Naive thymus-derived CD8-positive, alpha-beta T cell (primary cell): ENCODE measurements at regions not wholly inside any gene's neighbourhood (a gene's known extent, or its start where the extent isn't known, plus 50 kb on each side); places are given as distances from the start of the nearest gene placed in this dataset.

ENCODE experiments used
- ATAC-seq, 2 donors: fragments of 150-1000 bp; cut with Tn5 transposase in 1 of 2; sonication (Bioruptor Pico), chemical (Tn5 transposase) in 1 of 2; 1 replicate in 1 of 2; 2 replicates in 1 of 2; pipeline ENCODE4 v1.10.0; 2021; ENCODE audit warnings: mild to moderate bottlenecking in 2 of 2, moderate library complexity in 2 of 2
- POLR2A ChIA-PET: fragments of 350-600 bp; sonication (Branson Sonifier 250); formaldehyde crosslinking; loops from one replicate; lab custom pipeline; 2021; ENCODE audit warnings: antibody characterized with exemption; lab: Charles Lee
- DNase-seq, 10 donors: peaks; one replicate each; pipeline versions ENCODE4 v3.0.0 to v3.0.0-alpha.2; 2020 to 2022
- H3K27ac Mint-ChIP-seq, 10 donors: one replicate each; pipeline ENCODE4 v1.8.0; 2020 to 2022; ENCODE audit warnings: mild to moderate bottlenecking in 10 of 10, mixed read lengths in 10 of 10, moderate library complexity in 4 of 10, inconsistent platforms in 1 of 10
- H3K27me3 Mint-ChIP-seq, 5 donors: one replicate each; pipeline ENCODE4 v1.8.0; 2021 to 2022; ENCODE audit warnings: mixed read lengths in 5 of 5
- H3K36me3 Mint-ChIP-seq, 3 donors: one replicate each; pipeline ENCODE4 v1.8.0; 2020 to 2022; ENCODE audit warnings: mixed read lengths in 3 of 3, mild to moderate bottlenecking in 2 of 3, inconsistent platforms in 1 of 3
- H3K4me1 Mint-ChIP-seq, 4 donors: one replicate each; pipeline ENCODE4 v1.8.0; 2021 to 2022; ENCODE audit warnings: mixed read lengths in 4 of 4
- H3K4me3 Mint-ChIP-seq, 10 donors: one replicate each; pipeline ENCODE4 v1.8.0; 2020 to 2022; ENCODE audit warnings: mild to moderate bottlenecking in 10 of 10, mixed read lengths in 10 of 10, moderate library complexity in 6 of 10, inconsistent platforms in 1 of 10
- H3K9me3 Mint-ChIP-seq, 9 donors: one replicate each; pipeline ENCODE4 v1.8.0; 2020 to 2022; ENCODE audit warnings: mixed read lengths in 9 of 9, mild to moderate bottlenecking in 3 of 9, inconsistent platforms in 1 of 9, moderate library complexity in 1 of 9

- H3K36me3 Mint-ChIP-seq, result no peaks in the 10 kb centered on the region
- no peak overlapping the region for H3K27ac Mint-ChIP-seq
- H3K9me3 Mint-ChIP-seq, result peaks cover 0 to 6% (median under 1%) of the 10 kb centered on the region in 9 donors
- POLR2A ChIA-PET, result no interaction called here
- no peak overlapping the region for H3K4me3 Mint-ChIP-seq
- ATAC-seq, result no peak
- H3K4me1 Mint-ChIP-seq, result peaks cover 0 to 3% (median 1%) of the 10 kb centered on the region in 4 donors
- peaks cover 4 to 25% (median 10%) of the 10 kb centered on the region in 5 donors for H3K27me3 Mint-ChIP-seq
- no peak for DNase-seq
Measured at GRCh38 chr9:91119679-91120078, 242.0 kb downstream of the AUH start.

GRCh38 chr9:91120200-91120599 is 241.5 kb downstream of the AUH start:
- Mint-ChIP-seq H3K36me3 (peaks cover 0 to 4% (median 0%) of the 10 kb centered on the region in 3 donors), H3K9me3 (peaks cover 0 to 6% (median 2%) of the 10 kb centered on the region in 9 donors), H3K27me3 (peaks cover 4 to 25% (median 10%) of the 10 kb centered on the region in 5 donors), H3K4me1 (peaks cover 0 to 3% (median 1%) of the 10 kb centered on the region in 4 donors), H3K27ac (no peak overlapping the region), H3K4me3 (no peak overlapping the region)
- DNase-seq, result no peak
- ATAC-seq, result no peak
- POLR2A ChIA-PET, result no interaction called here

GRCh38 chr9:91122755-91123154 is 239.0 kb downstream of the AUH start:
- H3K4me3 Mint-ChIP-seq, result no peak overlapping the region
- H3K9me3 Mint-ChIP-seq, result peaks cover 0 to 11% (median 2%) of the 10 kb centered on the region in 9 donors
- POLR2A ChIA-PET, result no interaction called here

GRCh38 chr9:91126761-91127445 is 234.8 kb downstream of the AUH start:
- H3K36me3 Mint-ChIP-seq, result peaks cover 0 to 4% (median 0%) of the 10 kb centered on the region in 3 donors
- H3K4me3 Mint-ChIP-seq, result no peak overlapping the region
- DNase-seq (no peak), ATAC-seq (no peak)
- H3K27ac Mint-ChIP-seq, result no peak overlapping the region
- H3K4me1 Mint-ChIP-seq, result peaks cover 2 to 12% (median 6%) of the 10 kb centered on the region in 4 donors
- H3K27me3 Mint-ChIP-seq, result no peaks in the 10 kb centered on the region
- POLR2A ChIA-PET, result interaction anchor here (0.7 kb wide), 1 partner anchor 251 kb away, joined by 4 read pairs; no protein-coding TSS in a partner anchor
- H3K9me3 Mint-ChIP-seq, result peaks cover 0 to 11% (median 2%) of the 10 kb centered on the region in 9 donors

More at GRCh38 chr9:91122755-91123154, 239.0 kb downstream of the AUH start:
- DNase-seq, result no peak
- peaks cover 0 to 4% (median 0%) of the 10 kb centered on the region in 3 donors for H3K36me3 Mint-ChIP-seq
- H3K27ac Mint-ChIP-seq, result no peak overlapping the region
- H3K4me1 Mint-ChIP-seq, result peaks cover 0 to 3% (median 1%) of the 10 kb centered on the region in 4 donors
- peaks cover 1 to 13% (median 8%) of the 10 kb centered on the region in 5 donors for H3K27me3 Mint-ChIP-seq
- no peak for ATAC-seq

- ATAC-seq (no peak), DNase-seq (no peak)
- Mint-ChIP-seq H3K27ac (no peak overlapping the region), H3K9me3 (peaks cover 0 to 11% (median 2%) of the 10 kb centered on the region in 9 donors), H3K27me3 (no peaks in the 10 kb centered on the region), H3K4me3 (no peak overlapping the region), H3K4me1 (peaks cover 2 to 12% (median 6%) of the 10 kb centered on the region in 4 donors), H3K36me3 (peaks cover 0 to 4% (median 0%) of the 10 kb centered on the region in 3 donors)
- POLR2A ChIA-PET, result no interaction called here
Measured at GRCh38 chr9:91127653-91128052, 234.1 kb downstream of the AUH start.

- peaks cover 2 to 12% (median 6%) of the 10 kb centered on the region in 4 donors for H3K4me1 Mint-ChIP-seq
- peaks cover 0 to 4% (median 0%) of the 10 kb centered on the region in 5 donors for H3K27me3 Mint-ChIP-seq
- no peaks in the 10 kb centered on the region for H3K36me3 Mint-ChIP-seq
- peak overlapping the region in 1 of 10 donors; percentile 83 for H3K27ac Mint-ChIP-seq
- DNase-seq (no peak), ATAC-seq (no peak)
- no peak overlapping the region for H3K4me3 Mint-ChIP-seq
- no peaks in the 10 kb centered on the region for H3K9me3 Mint-ChIP-seq
- POLR2A ChIA-PET, result no interaction called here
Measured at GRCh38 chr9:91130796-91131318, 230.9 kb downstream of the AUH start.

- ATAC-seq (peak; percentile 35 to 65), DNase-seq (peak in 2 of 10 donors; percentile 17 to 23)
- Mint-ChIP-seq H3K4me1 (peaks cover 2 to 12% (median 6%) of the 10 kb centered on the region in 4 donors), H3K4me3 (peak overlapping the region in 2 of 10 donors; percentile 29 to 70), H3K36me3 (no peaks in the 10 kb centered on the region), H3K27ac (peak overlapping the region in 3 of 10 donors; percentile 11 to 83 (median 46)), H3K9me3 (no peaks in the 10 kb centered on the region), H3K27me3 (peaks cover 0 to 4% (median 0%) of the 10 kb centered on the region in 5 donors)
- POLR2A ChIA-PET, result interaction anchor here (0.5 kb wide), 1 partner anchor 48 kb away, joined by 6 read pairs; no protein-coding TSS in a partner anchor
Measured at GRCh38 chr9:91131433-91131839, 230.3 kb downstream of the AUH start.

- Mint-ChIP-seq H3K27ac (no peak overlapping the region), H3K4me1 (peaks cover 2 to 12% (median 7%) of the 10 kb centered on the region in 4 donors)
- POLR2A ChIA-PET, result no interaction called here
Measured at GRCh38 chr9:91132576-91133073, 229.1 kb downstream of the AUH start.

GRCh38 chr9:91134608-91135007 is 227.1 kb downstream of the AUH start:
- Mint-ChIP-seq H3K36me3 (no peaks in the 10 kb centered on the region), H3K27me3 (peaks cover 0 to 4% (median 2%) of the 10 kb centered on the region in 5 donors), H3K4me3 (no peak overlapping the region), H3K4me1 (peaks cover 2 to 12% (median 7%) of the 10 kb centered on the region in 4 donors), H3K9me3 (no peaks in the 10 kb centered on the region), H3K27ac (no peak overlapping the region)
- no peak for DNase-seq
- no peak for ATAC-seq
- POLR2A ChIA-PET, result interaction anchor here (0.7 kb wide), 1 partner anchor 12 kb away, joined by 3 read pairs; no protein-coding TSS in a partner anchor

More at GRCh38 chr9:91132576-91133073, 229.1 kb downstream of the AUH start:
- no peaks in the 10 kb centered on the region for H3K36me3 Mint-ChIP-seq
- no peaks in the 10 kb centered on the region for H3K9me3 Mint-ChIP-seq
- H3K27me3 Mint-ChIP-seq, result peaks cover 0 to 4% (median 2%) of the 10 kb centered on the region in 5 donors
- no peak for ATAC-seq
- no peak overlapping the region for H3K4me3 Mint-ChIP-seq
- no peak for DNase-seq

GRCh38 chr9:91137391-91137790 is 224.3 kb downstream of the AUH start:
- Mint-ChIP-seq H3K9me3 (no peaks in the 10 kb centered on the region), H3K27me3 (peaks cover 0 to 4% (median 2%) of the 10 kb centered on the region in 5 donors), H3K4me3 (no peak overlapping the region), H3K36me3 (no peaks in the 10 kb centered on the region), H3K27ac (no peak overlapping the region), H3K4me1 (peaks cover 0 to 2% (median under 1%) of the 10 kb centered on the region in 4 donors)
- ATAC-seq (no peak), DNase-seq (no peak)
- POLR2A ChIA-PET, result no interaction called here

- no peaks in the 10 kb centered on the region for H3K36me3 Mint-ChIP-seq
- H3K27me3 Mint-ChIP-seq, result peaks cover 0 to 4% (median 2%) of the 10 kb centered on the region in 5 donors
- H3K9me3 Mint-ChIP-seq, result no peaks in the 10 kb centered on the region
- DNase-seq (no peak), ATAC-seq (no peak)
- H3K4me3 Mint-ChIP-seq, result no peak overlapping the region
- POLR2A ChIA-PET, result no interaction called here
- H3K27ac Mint-ChIP-seq, result peak overlapping the region in 2 of 10 donors; percentile 46 to 49
- peaks cover 0 to 4% (median under 1%) of the 10 kb centered on the region in 4 donors for H3K4me1 Mint-ChIP-seq
Measured at GRCh38 chr9:91138760-91139159, 223.0 kb downstream of the AUH start.

GRCh38 chr9:91141407-91141965 is 220.2 kb downstream of the AUH start:
- POLR2A ChIA-PET, result no interaction called here
- ATAC-seq, result no peak

More at GRCh38 chr9:91141407-91141965, 220.2 kb downstream of the AUH start:
- Mint-ChIP-seq H3K27me3 (peaks cover 0 to 3% (median 0%) of the 10 kb centered on the region in 5 donors), H3K4me3 (no peak overlapping the region), H3K4me1 (peaks cover 5 to 12% (median 7%) of the 10 kb centered on the region in 4 donors), H3K9me3 (peaks cover 0 to 7% (median 0%) of the 10 kb centered on the region in 9 donors), H3K27ac (no peak overlapping the region), H3K36me3 (no peaks in the 10 kb centered on the region)
- no peak for DNase-seq
